ENCODE measurements at regions not wholly inside any gene's neighbourhood (a gene's known extent, or its start where the extent isn't known, plus 50 kb on each side); places are given as distances from the start of the nearest gene placed in this dataset.
"Not testable (repeated sequence)": the region's sequence is repeated elsewhere in the genome, so short reads cannot be mapped to it uniquely, and the experiment has no call there.

DNA sequence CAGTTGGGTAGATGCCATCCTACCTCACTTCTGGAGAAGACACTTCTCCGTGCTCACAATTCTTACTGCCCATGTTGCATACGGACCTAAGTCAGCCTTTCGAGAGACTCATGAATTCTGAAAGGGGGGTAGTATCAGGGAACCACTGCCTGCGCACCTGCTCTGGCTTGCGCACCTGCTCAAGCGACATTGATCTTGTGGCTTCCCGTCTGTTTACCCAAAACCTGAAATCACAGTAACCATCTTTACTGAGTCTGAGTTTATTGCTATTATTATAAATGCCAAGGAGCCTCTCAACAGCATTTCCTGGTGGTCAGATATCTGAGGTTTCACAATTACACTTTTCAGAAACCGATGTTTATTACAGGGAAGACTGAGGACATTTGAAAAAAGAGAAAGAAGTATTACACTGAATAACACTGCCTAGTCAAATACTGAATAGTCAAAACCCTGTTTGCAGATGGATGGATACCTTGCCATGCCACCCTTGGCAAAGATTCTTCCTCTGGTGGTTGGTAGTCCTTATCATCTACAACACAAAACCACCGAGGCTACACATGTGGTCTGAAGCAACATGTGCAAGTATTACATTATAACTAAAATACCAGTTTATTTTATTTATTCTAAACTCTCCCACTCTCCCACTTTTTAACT lies 208.7 kb downstream of the SIPA1L2 start:
- TF ChIP-seq, protein P1, sequence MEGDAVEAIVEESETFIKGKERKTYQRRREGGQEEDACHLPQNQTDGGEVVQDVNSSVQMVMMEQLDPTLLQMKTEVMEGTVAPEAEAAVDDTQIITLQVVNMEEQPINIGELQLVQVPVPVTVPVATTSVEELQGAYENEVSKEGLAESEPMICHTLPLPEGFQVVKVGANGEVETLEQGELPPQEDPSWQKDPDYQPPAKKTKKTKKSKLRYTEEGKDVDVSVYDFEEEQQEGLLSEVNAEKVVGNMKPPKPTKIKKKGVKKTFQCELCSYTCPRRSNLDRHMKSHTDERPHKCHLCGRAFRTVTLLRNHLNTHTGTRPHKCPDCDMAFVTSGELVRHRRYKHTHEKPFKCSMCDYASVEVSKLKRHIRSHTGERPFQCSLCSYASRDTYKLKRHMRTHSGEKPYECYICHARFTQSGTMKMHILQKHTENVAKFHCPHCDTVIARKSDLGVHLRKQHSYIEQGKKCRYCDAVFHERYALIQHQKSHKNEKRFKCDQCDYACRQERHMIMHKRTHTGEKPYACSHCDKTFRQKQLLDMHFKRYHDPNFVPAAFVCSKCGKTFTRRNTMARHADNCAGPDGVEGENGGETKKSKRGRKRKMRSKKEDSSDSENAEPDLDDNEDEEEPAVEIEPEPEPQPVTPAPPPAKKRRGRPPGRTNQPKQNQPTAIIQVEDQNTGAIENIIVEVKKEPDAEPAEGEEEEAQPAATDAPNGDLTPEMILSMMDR (IDR thresholded peaks at IDR 0.05), result no peak
- TF ChIP-seq POLR2AphosphoS5 (IDR thresholded peaks at IDR 0.05; ENCODE audit: insufficient read depth in 1 of 2, low read depth in 1 of 2) (no peak), POLR2A (IDR thresholded peaks at IDR 0.05) (no peak)
- Histone ChIP-seq H3K27ac (no peak overlapping the region), H3K27me3 (no peaks in the 10 kb centered on the region), H3K4me1 (no peaks in the 10 kb centered on the region), H3K4me3 (no peak overlapping the region), H3K9me3 (no peaks in the 10 kb centered on the region), H3K36me3 (no peaks in the 10 kb centered on the region)
- intact Hi-C loops (cut with DNase I), result no loop called here
- DNase-seq (ENCODE audit: extremely low spot score in 2 of 2), result no peak

DNA sequence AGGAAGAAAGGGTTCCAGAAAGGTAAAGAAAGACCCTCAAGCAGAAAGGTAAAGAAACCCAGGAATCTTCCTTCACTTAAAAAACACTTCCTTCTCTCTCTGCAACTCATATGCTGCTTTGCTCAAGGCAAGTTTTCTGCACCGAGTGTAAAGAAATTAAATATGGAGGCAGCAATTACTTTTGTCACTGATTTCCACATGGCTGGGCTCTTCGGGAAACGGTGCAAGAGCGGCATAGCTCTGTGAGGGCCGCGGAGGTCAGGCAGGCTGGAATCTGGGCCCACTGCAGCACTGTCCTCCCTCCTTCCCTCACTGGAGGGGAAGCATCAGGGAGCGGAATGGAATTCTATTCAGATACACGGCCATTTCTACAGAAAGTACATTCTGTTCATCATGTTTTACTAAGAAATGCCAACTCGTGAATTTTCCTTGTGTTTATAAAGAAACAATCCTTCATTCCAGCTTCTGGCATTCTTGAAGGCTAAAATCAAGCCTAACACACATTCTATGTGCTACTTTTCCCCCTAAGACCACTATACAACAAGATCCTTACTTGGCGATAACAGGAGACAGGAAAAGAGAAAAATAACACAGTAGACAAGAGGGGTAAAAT lies 212.2 kb downstream of the SIPA1L2 start:
- Histone ChIP-seq H3K4me3 (no peak overlapping the region), H3K36me3 (peaks cover 0 to 21% of the 10 kb centered on the region in 2 donors), H3K4me1 (no peaks in the 10 kb centered on the region), H3K27me3 (no peaks in the 10 kb centered on the region), H3K9me3 (no peaks in the 10 kb centered on the region), H3K27ac (no peak overlapping the region)
- intact Hi-C loops (cut with DNase I), result no loop called here
- TF ChIP-seq POLR2AphosphoS5 (IDR thresholded peaks at IDR 0.05; ENCODE audit: insufficient read depth in 1 of 2, low read depth in 1 of 2) (no peak), POLR2A (IDR thresholded peaks at IDR 0.05) (no peak)
- TF ChIP-seq, protein P1 (IDR thresholded peaks at IDR 0.05), result no peak
- DNase-seq (ENCODE audit: extremely low spot score in 2 of 2), result no peak

DNA sequence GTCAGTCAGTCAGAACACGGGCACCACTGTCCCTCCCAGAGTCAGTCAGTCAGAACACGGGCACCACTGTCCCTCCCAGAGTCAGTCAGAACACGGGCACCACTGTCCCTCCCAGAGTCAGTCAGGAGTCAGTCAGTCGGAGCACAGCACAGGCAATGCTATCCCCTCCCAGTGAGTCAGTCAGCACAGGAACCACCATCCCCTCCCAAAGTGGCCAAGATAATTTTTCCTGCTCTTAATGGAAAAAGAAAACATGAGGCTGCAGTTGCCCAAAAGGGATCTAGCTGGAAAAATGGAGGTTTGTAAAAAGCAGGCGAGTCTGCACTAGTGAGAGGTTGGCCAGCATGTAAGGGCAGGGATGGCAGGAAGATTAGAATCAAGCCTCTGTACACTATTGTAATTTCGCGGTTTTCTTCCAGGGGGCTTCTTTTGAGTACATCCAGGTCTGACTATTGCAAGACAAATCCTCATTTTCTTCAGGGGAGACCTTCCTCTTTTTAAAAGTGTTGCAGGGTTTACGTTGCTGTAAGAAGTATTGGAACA lies 213.8 kb downstream of the SIPA1L2 start:
- H3K4me1 ChIP-seq, result no peaks in the 10 kb centered on the region
- TF ChIP-seq POLR2AphosphoS5 (IDR thresholded peaks at IDR 0.05; ENCODE audit: insufficient read depth in 1 of 2, low read depth in 1 of 2) (no peak), POLR2A (IDR thresholded peaks at IDR 0.05) (no peak)
- TF ChIP-seq, protein P1 (IDR thresholded peaks at IDR 0.05), result no peak
- intact Hi-C loops (cut with DNase I), result no loop called here

DNA sequence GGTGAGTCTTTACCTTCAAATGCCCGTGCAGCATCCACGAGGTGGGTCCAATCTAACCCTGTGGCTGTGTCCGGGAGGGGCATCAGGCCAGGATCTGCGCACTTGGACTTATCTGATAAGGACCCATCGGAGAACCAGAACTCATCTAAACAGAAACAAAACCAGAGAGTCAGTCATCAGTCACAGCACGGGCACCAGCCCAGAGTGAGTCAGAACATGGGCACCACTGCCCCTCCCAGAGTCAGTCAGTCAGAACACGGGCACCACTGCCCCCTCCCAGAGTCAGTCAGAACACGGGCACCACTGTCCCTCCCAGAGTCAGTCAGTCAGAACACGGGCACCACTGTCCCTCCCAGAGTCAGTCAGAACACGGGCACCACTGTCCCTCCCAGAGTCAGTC lies 214.5 kb downstream of the SIPA1L2 start:
- H3K27ac ChIP-seq; H3K4me3 ChIP-seq; DNase-seq (ENCODE audit: extremely low spot score in 2 of 2); H3K9me3 ChIP-seq; H3K27me3 ChIP-seq; H3K4me1 ChIP-seq; intact Hi-C loops (cut with DNase I): not testable (repeated sequence)
- H3K36me3 ChIP-seq, result peaks cover 0 to 30% of the 10 kb centered on the region in 2 donors

More for the DNA sequence above, 213.8 kb downstream of the SIPA1L2 start:
- DNase-seq (ENCODE audit: extremely low spot score in 2 of 2), result no peak
- Histone ChIP-seq H3K9me3 (no peaks in the 10 kb centered on the region), H3K4me3 (no peak overlapping the region), H3K36me3 (peaks cover 0 to 24% of the 10 kb centered on the region in 2 donors), H3K27ac (no peak overlapping the region), H3K27me3 (no peaks in the 10 kb centered on the region)

DNA sequence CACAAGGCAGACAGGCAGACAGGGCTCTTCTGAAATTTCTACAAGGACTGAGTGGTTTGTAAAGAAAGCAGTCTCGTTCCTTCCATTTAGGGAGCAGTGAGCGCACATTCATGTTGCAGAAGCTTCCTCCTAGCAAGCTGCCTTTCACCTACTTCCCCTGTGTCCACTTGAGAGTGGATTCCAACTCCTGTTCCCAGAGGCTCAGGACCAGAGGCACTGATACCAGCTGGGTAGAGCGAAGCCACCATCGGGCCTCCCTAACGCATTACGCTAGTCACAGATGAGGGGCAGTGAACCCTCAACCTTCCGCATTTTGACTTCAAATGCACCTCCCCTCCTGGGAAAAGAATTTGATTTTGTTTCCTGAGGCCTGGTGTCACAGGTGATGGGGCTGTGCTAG lies 215.8 kb downstream of the SIPA1L2 start:
- intact Hi-C loops (cut with DNase I), result no loop called here
- TF ChIP-seq POLR2A (IDR thresholded peaks at IDR 0.05) (no peak), POLR2AphosphoS5 (IDR thresholded peaks at IDR 0.05; ENCODE audit: insufficient read depth in 1 of 2, low read depth in 1 of 2) (no peak)
- TF ChIP-seq, protein P1 (IDR thresholded peaks at IDR 0.05), result no peak
- Histone ChIP-seq H3K36me3 (peaks cover 0 to 39% of the 10 kb centered on the region in 2 donors), H3K4me1 (no peaks in the 10 kb centered on the region), H3K9me3 (peaks cover 8% of the 10 kb centered on the region), H3K4me3 (no peak overlapping the region), H3K27me3 (no peaks in the 10 kb centered on the region), H3K27ac (no peak overlapping the region)
- no peak for DNase-seq (ENCODE audit: extremely low spot score in 2 of 2)

Data from vagina (tissue), 2 donors.